GM12874 (cell line): ENCODE measurements at regions not wholly inside any gene's neighbourhood (a gene's known extent, or its start where the extent isn't known, plus 50 kb on each side); places are given as distances from the start of the nearest gene placed in this dataset.

Experiments
- TF ChIP-seq, protein P1 (sequence below): IDR thresholded peaks from 2 replicates; pipeline ENCODE4 v1.5.1; 2011; ENCODE audit warnings: low read depth, mild to moderate bottlenecking, control low read depth, low read length, moderate library complexity; ENCODE audit not compliant: insufficient read depth

DNA sequence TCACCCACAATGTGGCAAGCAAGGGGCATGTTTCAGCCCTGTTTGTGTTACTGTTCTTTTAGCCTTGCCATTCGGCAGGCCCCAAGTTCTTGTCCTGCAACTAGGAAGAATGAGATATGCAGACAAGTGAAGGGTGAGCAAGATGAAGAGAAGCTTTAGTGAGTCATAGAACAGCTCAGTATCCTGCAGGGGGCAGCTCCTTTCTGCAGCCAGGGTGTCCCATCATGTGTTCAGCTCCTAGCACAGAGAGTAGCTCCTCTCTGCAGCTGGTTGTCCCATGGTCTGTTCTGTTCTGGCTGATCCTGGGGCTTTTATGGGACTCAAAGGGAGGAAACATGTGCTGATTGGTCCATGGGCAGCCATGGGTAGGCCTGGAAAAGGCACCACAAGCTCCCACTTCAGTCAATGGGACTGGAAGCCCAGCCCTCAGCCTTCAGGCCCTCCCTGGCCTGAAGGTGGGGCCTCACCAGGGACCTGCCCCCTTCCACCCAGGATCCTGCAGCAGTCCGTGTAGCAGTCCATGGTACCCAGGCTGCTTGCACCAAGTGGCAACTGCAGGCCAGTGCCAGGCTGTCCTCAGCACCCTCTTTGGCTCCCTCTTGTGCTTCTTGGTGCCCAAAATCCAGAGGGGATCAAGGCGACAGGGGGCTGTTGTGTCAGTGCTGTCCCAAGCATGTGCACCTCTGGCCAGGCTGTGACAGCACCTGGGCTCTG lies 326.4 kb downstream of the NR4A2 start:
- TF ChIP-seq, protein P1, sequence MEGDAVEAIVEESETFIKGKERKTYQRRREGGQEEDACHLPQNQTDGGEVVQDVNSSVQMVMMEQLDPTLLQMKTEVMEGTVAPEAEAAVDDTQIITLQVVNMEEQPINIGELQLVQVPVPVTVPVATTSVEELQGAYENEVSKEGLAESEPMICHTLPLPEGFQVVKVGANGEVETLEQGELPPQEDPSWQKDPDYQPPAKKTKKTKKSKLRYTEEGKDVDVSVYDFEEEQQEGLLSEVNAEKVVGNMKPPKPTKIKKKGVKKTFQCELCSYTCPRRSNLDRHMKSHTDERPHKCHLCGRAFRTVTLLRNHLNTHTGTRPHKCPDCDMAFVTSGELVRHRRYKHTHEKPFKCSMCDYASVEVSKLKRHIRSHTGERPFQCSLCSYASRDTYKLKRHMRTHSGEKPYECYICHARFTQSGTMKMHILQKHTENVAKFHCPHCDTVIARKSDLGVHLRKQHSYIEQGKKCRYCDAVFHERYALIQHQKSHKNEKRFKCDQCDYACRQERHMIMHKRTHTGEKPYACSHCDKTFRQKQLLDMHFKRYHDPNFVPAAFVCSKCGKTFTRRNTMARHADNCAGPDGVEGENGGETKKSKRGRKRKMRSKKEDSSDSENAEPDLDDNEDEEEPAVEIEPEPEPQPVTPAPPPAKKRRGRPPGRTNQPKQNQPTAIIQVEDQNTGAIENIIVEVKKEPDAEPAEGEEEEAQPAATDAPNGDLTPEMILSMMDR: no peak

GRCh38 chr2:156005531-156005930 lies 327.0 kb downstream of the NR4A2 start:
- TF ChIP-seq, protein P1: no peak

- TF ChIP-seq, protein P1: no peak
These were observed 328.1 kb downstream of the NR4A2 start for GRCh38 chr2:156004459-156004858.

DNA sequence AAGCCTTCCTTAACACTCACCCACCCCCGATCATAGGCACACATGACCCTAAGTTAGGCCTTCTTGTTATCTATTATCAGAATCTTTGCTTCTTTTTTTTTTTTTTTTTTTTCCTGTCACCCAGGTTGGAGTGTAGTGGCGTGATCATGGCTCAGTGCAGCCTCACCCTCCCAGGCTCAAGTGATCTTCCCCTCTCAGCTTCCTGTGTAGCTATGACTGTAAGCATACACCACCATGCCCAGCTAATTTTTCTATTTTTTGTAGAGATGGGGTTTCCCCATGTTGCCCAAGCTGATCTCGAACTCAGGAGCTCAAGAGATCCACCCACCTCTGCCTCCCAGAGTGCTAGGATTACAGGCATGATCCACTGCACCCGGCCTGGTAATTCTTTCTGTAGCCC lies 328.7 kb downstream of the NR4A2 start:
- TF ChIP-seq, protein P1: no peak

- TF ChIP-seq, protein P1: no peak
These were observed 330.7 kb downstream of the NR4A2 start for GRCh38 chr2:156001851-156002250.

DNA sequence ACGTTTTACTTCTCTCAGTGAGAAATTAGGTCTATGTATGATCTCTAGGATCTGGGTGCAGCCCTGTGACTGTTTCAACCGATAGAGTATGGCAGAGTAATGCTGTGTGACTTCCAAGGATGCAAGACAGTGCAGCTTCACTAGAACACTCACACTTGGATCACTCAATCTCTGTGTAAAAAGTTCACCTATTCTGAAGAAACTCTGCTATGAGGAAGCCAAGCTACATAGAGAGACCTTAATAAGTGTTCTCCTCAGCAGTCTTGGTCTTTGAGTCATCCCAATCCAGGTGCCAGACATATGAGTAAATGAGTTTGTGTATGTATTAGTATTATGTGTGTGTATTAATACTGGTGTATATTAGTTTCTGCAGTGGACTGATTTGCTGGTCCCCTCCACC lies 335.0 kb downstream of the NR4A2 start:
- TF ChIP-seq, protein P1: no peak

GRCh38 chr2:155994315-155994714 lies 338.2 kb downstream of the NR4A2 start:
- TF ChIP-seq, protein P1: no peak
